ENCODE measurements at regions not wholly inside any gene's neighbourhood (a gene's known extent, or its start where the extent isn't known, plus 50 kb on each side); places are given as distances from the start of the nearest gene placed in this dataset.

GRCh38 chr10:78629773-78630172 is 439.0 kb upstream of the ZMIZ1 start:
- Histone ChIP-seq H3K36me3 (ENCODE audit: insufficient read depth, low read length) (no peaks in the 10 kb centered on the region), H3K27me3 (ENCODE audit: insufficient read depth, low read length) (no peaks in the 10 kb centered on the region), H3K4me1 (ENCODE audit: insufficient read depth, low read length) (peaks cover 3% of the 10 kb centered on the region; the same call in 1 of the 2 replicates), H3K4me3 (ENCODE audit: low read length) (no peak overlapping the region), H3K9ac (ENCODE audit: low read depth, low read length) (no peak overlapping the region), H3K27ac (ENCODE audit: low read depth, low read length) (no peak overlapping the region), H3K9me3 (ENCODE audit: insufficient read depth, low read depth, low read length) (no peaks in the 10 kb centered on the region)
- 92% methylated on average over 11 of the region's 11 CpGs for WGBS

GRCh38 chr10:78630944-78631838 is 437.6 kb upstream of the ZMIZ1 start:
- Histone ChIP-seq H3K4me1 (ENCODE audit: insufficient read depth, low read length) (peaks cover 3% of the 10 kb centered on the region; the same call in 1 of the 2 replicates), H3K36me3 (ENCODE audit: insufficient read depth, low read length) (no peaks in the 10 kb centered on the region), H3K9me3 (ENCODE audit: insufficient read depth, low read depth, low read length) (no peaks in the 10 kb centered on the region), H3K27me3 (ENCODE audit: insufficient read depth, low read length) (no peaks in the 10 kb centered on the region), H3K9ac (ENCODE audit: low read depth, low read length) (no peak overlapping the region), H3K27ac (ENCODE audit: low read depth, low read length) (no peak overlapping the region), H3K4me3 (ENCODE audit: low read length) (no peak overlapping the region)
- 90% methylated on average over 12 of the region's 12 CpGs for WGBS

- 65% methylated on average over 2 of the region's 2 CpGs for WGBS
- H3K9ac ChIP-seq (ENCODE audit: low read depth, low read length) = no peak overlapping the region
- no peak overlapping the region for H3K4me3 ChIP-seq (ENCODE audit: low read length)
- no peaks in the 10 kb centered on the region for H3K9me3 ChIP-seq (ENCODE audit: insufficient read depth, low read depth, low read length)
- no peaks in the 10 kb centered on the region for H3K27me3 ChIP-seq (ENCODE audit: insufficient read depth, low read length)
- peaks cover 3% of the 10 kb centered on the region; the same call in 1 of the 2 replicates for H3K4me1 ChIP-seq (ENCODE audit: insufficient read depth, low read length)
- H3K27ac ChIP-seq (ENCODE audit: low read depth, low read length) = no peak overlapping the region
- no peaks in the 10 kb centered on the region for H3K36me3 ChIP-seq (ENCODE audit: insufficient read depth, low read length)
Measured at GRCh38 chr10:78634389-78634815, 434.4 kb upstream of the ZMIZ1 start.

- H3K27ac ChIP-seq (ENCODE audit: low read depth, low read length) = no peak overlapping the region
- 61% methylated on average over 2 of the region's 2 CpGs for WGBS
Measured at GRCh38 chr10:78634835-78635234, 433.9 kb upstream of the ZMIZ1 start.

GRCh38 chr10:78639629-78640028 is 429.1 kb upstream of the ZMIZ1 start:
- Histone ChIP-seq H3K27me3 (ENCODE audit: insufficient read depth, low read length) (no peaks in the 10 kb centered on the region), H3K27ac (ENCODE audit: low read depth, low read length) (no peak overlapping the region), H3K9ac (ENCODE audit: low read depth, low read length) (no peak overlapping the region), H3K4me3 (ENCODE audit: low read length) (no peak overlapping the region), H3K9me3 (ENCODE audit: insufficient read depth, low read depth, low read length) (no peaks in the 10 kb centered on the region), H3K36me3 (ENCODE audit: insufficient read depth, low read length) (no peaks in the 10 kb centered on the region), H3K4me1 (ENCODE audit: insufficient read depth, low read length) (peaks cover 1% of the 10 kb centered on the region; the same call in 1 of the 2 replicates)
- WGBS = 98% methylated on average over 2 of the region's 2 CpGs

More at GRCh38 chr10:78634835-78635234, 433.9 kb upstream of the ZMIZ1 start:
- Histone ChIP-seq H3K9me3 (ENCODE audit: insufficient read depth, low read depth, low read length) (no peaks in the 10 kb centered on the region), H3K36me3 (ENCODE audit: insufficient read depth, low read length) (no peaks in the 10 kb centered on the region), H3K4me3 (ENCODE audit: low read length) (no peak overlapping the region), H3K4me1 (ENCODE audit: insufficient read depth, low read length) (peaks cover 3% of the 10 kb centered on the region; the same call in 1 of the 2 replicates), H3K9ac (ENCODE audit: low read depth, low read length) (no peak overlapping the region), H3K27me3 (ENCODE audit: insufficient read depth, low read length) (no peaks in the 10 kb centered on the region)

- WGBS = 96% methylated on average over 4 of the region's 4 CpGs
- Histone ChIP-seq H3K9me3 (ENCODE audit: insufficient read depth, low read depth, low read length) (0 out of 2 replicates have a peak, but pooled peaks cover 3% of the 10 kb centered on the region), H3K4me3 (ENCODE audit: low read length) (no peak overlapping the region), H3K27ac (ENCODE audit: low read depth, low read length) (no peak overlapping the region), H3K36me3 (ENCODE audit: insufficient read depth, low read length) (no peaks in the 10 kb centered on the region), H3K27me3 (ENCODE audit: insufficient read depth, low read length) (no peaks in the 10 kb centered on the region), H3K4me1 (ENCODE audit: insufficient read depth, low read length) (no peaks in the 10 kb centered on the region), H3K9ac (ENCODE audit: low read depth, low read length) (no peak overlapping the region)
Measured at GRCh38 chr10:78640796-78641636, 427.8 kb upstream of the ZMIZ1 start.

GRCh38 chr10:78641693-78642092 is 427.1 kb upstream of the ZMIZ1 start:
- Histone ChIP-seq H3K27ac (ENCODE audit: low read depth, low read length) (no peak overlapping the region), H3K36me3 (ENCODE audit: insufficient read depth, low read length) (no peaks in the 10 kb centered on the region), H3K27me3 (ENCODE audit: insufficient read depth, low read length) (no peaks in the 10 kb centered on the region), H3K4me1 (ENCODE audit: insufficient read depth, low read length) (no peaks in the 10 kb centered on the region), H3K9me3 (ENCODE audit: insufficient read depth, low read depth, low read length) (0 out of 2 replicates have a peak, but pooled peaks cover 3% of the 10 kb centered on the region), H3K9ac (ENCODE audit: low read depth, low read length) (no peak overlapping the region), H3K4me3 (ENCODE audit: low read length) (no peak overlapping the region)
- 95% methylated on average over 5 of the region's 5 CpGs for WGBS

GRCh38 chr10:78642269-78642816 is 426.4 kb upstream of the ZMIZ1 start:
- Histone ChIP-seq H3K9me3 (ENCODE audit: insufficient read depth, low read depth, low read length) (0 out of 2 replicates have a peak, but pooled peaks cover 3% of the 10 kb centered on the region), H3K36me3 (ENCODE audit: insufficient read depth, low read length) (no peaks in the 10 kb centered on the region), H3K4me3 (ENCODE audit: low read length) (no peak overlapping the region), H3K4me1 (ENCODE audit: insufficient read depth, low read length) (no peaks in the 10 kb centered on the region), H3K27ac (ENCODE audit: low read depth, low read length) (no peak overlapping the region), H3K27me3 (ENCODE audit: insufficient read depth, low read length) (no peaks in the 10 kb centered on the region), H3K9ac (ENCODE audit: low read depth, low read length) (no peak overlapping the region)
- 94% methylated on average over 4 of the region's 4 CpGs for WGBS

GRCh38 chr10:78643513-78643912 is 425.3 kb upstream of the ZMIZ1 start:
- H3K27me3 ChIP-seq (ENCODE audit: insufficient read depth, low read length) = no peaks in the 10 kb centered on the region
- 95% methylated on average over 4 of the region's 4 CpGs for whole genome bisulfite sequencing
- H3K36me3 ChIP-seq (ENCODE audit: insufficient read depth, low read length) = no peaks in the 10 kb centered on the region
- H3K4me1 ChIP-seq (ENCODE audit: insufficient read depth, low read length) = no peaks in the 10 kb centered on the region
- H3K27ac ChIP-seq (ENCODE audit: low read depth, low read length) = no peak overlapping the region
- no peak overlapping the region for H3K4me3 ChIP-seq (ENCODE audit: low read length)
- no peak overlapping the region for H3K9ac ChIP-seq (ENCODE audit: low read depth, low read length)
- H3K9me3 ChIP-seq (ENCODE audit: insufficient read depth, low read depth, low read length) = 0 out of 2 replicates have a peak, but pooled peaks cover 3% of the 10 kb centered on the region

GRCh38 chr10:78644550-78644949 is 424.2 kb upstream of the ZMIZ1 start:
- no peak overlapping the region for H3K9ac ChIP-seq (ENCODE audit: low read depth, low read length)
- WGBS = 76% methylated on average over 2 of the region's 2 CpGs
- peaks cover under 1% of the 10 kb centered on the region; the same call in 1 of the 2 replicates for H3K4me1 ChIP-seq (ENCODE audit: insufficient read depth, low read length)
- no peaks in the 10 kb centered on the region for H3K36me3 ChIP-seq (ENCODE audit: insufficient read depth, low read length)
- no peak overlapping the region for H3K27ac ChIP-seq (ENCODE audit: low read depth, low read length)
- no peak overlapping the region for H3K4me3 ChIP-seq (ENCODE audit: low read length)
- no peaks in the 10 kb centered on the region for H3K27me3 ChIP-seq (ENCODE audit: insufficient read depth, low read length)
- H3K9me3 ChIP-seq (ENCODE audit: insufficient read depth, low read depth, low read length) = 0 out of 2 replicates have a peak, but pooled peaks cover 3% of the 10 kb centered on the region

All from HUES64 (cell line).